WTC11 (cell line): ENCODE measurements at regions not wholly inside any gene's neighbourhood (a gene's known extent, or its start where the extent isn't known, plus 50 kb on each side); places are given as distances from the start of the nearest gene placed in this dataset.

Experiments used
- CTCF ChIP-seq: fragments of 200-600 bp; IDR thresholded peaks from 2 replicates; pipeline ENCODE4 v1.8.0; 2022; ENCODE audit warnings: antibody characterized with exemption
- ZNF512 ChIP-seq: sonication (generic); formaldehyde crosslinking; IDR thresholded peaks from 2 replicates; pipeline ENCODE4 v1.8.1; 2022; ENCODE audit warnings: missing genetic modification reagents, borderline replicate concordance

GRCh38 chrX:116267511-116268040, 97.0 kb downstream of the AGTR2 start:
- no peak for TF ChIP-seq CTCF
- TF ChIP-seq ZNF512 (CRISPR knock-in tag), result no peak
